ENCODE measurements at regions not wholly inside any gene's neighbourhood (a gene's known extent, or its start where the extent isn't known, plus 50 kb on each side); places are given as distances from the start of the nearest gene placed in this dataset.

DNA sequence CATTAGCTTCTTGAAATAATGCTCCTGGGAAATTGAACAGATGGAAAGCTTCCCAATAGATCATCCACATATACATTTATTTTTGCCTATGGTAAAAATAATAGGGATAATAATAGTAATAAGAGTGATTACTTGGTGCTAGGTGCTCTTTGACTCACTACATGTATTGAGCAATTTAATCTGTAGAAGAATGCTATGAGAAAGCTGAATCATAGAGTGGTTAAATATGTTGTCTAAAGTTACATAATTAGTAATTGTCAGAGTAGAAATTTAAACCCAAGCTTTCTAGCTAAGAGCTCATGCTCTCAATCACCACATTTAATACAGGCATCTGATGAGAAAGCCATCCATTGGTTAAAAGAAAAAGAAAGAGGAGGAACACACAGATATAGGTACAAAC, 590.5 kb upstream of the SLC8A1 start:
- TF ChIP-seq, protein P1, sequence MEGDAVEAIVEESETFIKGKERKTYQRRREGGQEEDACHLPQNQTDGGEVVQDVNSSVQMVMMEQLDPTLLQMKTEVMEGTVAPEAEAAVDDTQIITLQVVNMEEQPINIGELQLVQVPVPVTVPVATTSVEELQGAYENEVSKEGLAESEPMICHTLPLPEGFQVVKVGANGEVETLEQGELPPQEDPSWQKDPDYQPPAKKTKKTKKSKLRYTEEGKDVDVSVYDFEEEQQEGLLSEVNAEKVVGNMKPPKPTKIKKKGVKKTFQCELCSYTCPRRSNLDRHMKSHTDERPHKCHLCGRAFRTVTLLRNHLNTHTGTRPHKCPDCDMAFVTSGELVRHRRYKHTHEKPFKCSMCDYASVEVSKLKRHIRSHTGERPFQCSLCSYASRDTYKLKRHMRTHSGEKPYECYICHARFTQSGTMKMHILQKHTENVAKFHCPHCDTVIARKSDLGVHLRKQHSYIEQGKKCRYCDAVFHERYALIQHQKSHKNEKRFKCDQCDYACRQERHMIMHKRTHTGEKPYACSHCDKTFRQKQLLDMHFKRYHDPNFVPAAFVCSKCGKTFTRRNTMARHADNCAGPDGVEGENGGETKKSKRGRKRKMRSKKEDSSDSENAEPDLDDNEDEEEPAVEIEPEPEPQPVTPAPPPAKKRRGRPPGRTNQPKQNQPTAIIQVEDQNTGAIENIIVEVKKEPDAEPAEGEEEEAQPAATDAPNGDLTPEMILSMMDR (IDR thresholded peaks at IDR 0.05; ENCODE audit: low read length), result no peak
- no peak for TF ChIP-seq EZH2 (optimal IDR thresholded peaks at IDR 0.05; ENCODE audit: low read depth, low read length)

Measured in MM.1S (cell line).